ENCODE measurements at regions not wholly inside any gene's neighbourhood (a gene's known extent, or its start where the extent isn't known, plus 50 kb on each side); places are given as distances from the start of the nearest gene placed in this dataset.

DNA sequence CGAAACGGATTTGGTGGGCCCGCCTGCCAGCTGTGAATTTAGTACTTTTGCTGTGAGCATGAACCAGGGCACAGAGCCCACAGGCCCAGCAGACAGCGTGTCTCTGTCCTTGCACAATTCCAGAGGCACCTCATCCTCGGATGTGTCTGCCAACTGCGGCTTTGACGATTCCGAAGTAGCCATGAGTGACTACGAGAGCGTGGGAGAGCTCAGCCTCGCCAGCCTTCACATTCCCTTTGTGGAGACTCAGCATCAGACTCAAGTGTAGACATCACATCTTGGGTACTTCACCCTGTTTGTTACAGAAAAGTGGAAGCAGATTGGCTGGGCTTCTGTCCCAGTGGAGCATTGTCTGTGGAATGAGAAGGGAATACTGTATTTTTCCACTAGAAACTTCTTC lies 78.6 kb upstream of the MTNR1B start:
- H4K91ac ChIP-seq (replicated peaks; ENCODE audit: insufficient read length, low read length): no peak overlapping the region
- H2BK5ac ChIP-seq (ENCODE audit: low read depth, low read length): no peak overlapping the region
- FAIRE-seq (no peak), DNase-seq (ENCODE audit: low read depth in 1 of 2, low spot score in 2 of 2) (no peak)
- H3K79me1 ChIP-seq (ENCODE audit: low read depth, low read length): no peaks in the 10 kb centered on the region
- no peak overlapping the region for H2AFZ ChIP-seq (ENCODE audit: low read length)
- no peaks in the 10 kb centered on the region for H3K9me3 ChIP-seq (ENCODE audit: insufficient read depth in 2 of 2, low read depth in 1 of 2, low read length in 1 of 2)
- H3K14ac ChIP-seq (ENCODE audit: insufficient read length): no peak overlapping the region
- H3K23ac ChIP-seq (ENCODE audit: insufficient read length): no peak overlapping the region
- no peak overlapping the region for H4K5ac ChIP-seq (ENCODE audit: insufficient read length, low read depth, low read length)
- H3K4ac ChIP-seq (replicated peaks; ENCODE audit: insufficient read length, low read depth, low read length): no peak overlapping the region
- H3K9ac ChIP-seq (replicated peaks in 1 of 4; ENCODE audit: extremely low read depth in 1 of 4, low read depth in 3 of 4, low read length in 3 of 4): no peak overlapping the region
- no peaks in the 10 kb centered on the region for H3K23me2 ChIP-seq (ENCODE audit: low read depth, low read length)
- H2BK12ac ChIP-seq (ENCODE audit: low read depth, low read length): no peak overlapping the region
- H2AK5ac ChIP-seq (ENCODE audit: low read depth, low read length): no peak overlapping the region
- 90% methylated on average over 11 of the region's 11 CpGs; no CpG with 5 or more reads in 1 of the 2 experiments for WGBS, 2 experiments (ENCODE audit: extremely low coverage in 1 of 2, insufficient coverage in 1 of 2, insufficient read length in 1 of 2, insufficient replicate concordance in 2 of 2, low coverage in 1 of 2, low lambda C conversion rate in 2 of 2, missing lambda C conversion rate in 1 of 2)
- ChIA-PET CTCF (ENCODE audit: partially characterized antibody) (no interaction called here), POLR2A (ENCODE audit: partially characterized antibody) (interaction anchor here (1.0 kb wide), 1 partner anchor 18 kb away, joined by 3 read pairs; no protein-coding TSS in a partner anchor)
- H3K27ac ChIP-seq (ENCODE audit: low read depth, low read length): 0 out of 2 replicates have a peak overlapping the region, but pooled peaks have one; percentile 5
- no peak overlapping the region for H3K4me2 ChIP-seq (ENCODE audit: insufficient read depth in 1 of 2, low read depth in 2 of 2, low read length in 2 of 2)
- H2BK20ac ChIP-seq (ENCODE audit: low read length): no peak overlapping the region
- no peak overlapping the region for H2BK120ac ChIP-seq (replicated peaks; ENCODE audit: low read depth, low read length)
- TF ChIP-seq EZH2 (IDR thresholded peaks at IDR 0.05; ENCODE audit: low read depth, low read length, severe bottlenecking): no peak
- no peaks in the 10 kb centered on the region for H3K79me2 ChIP-seq (ENCODE audit: control insufficient read depth in 1 of 2, insufficient read depth in 2 of 2, low read length in 2 of 2)
- H3K36me3 ChIP-seq (ENCODE audit: control insufficient read depth in 2 of 4, insufficient read depth in 4 of 4, low read length in 3 of 4): no peaks in the 10 kb centered on the region; a peak in 1 of 8 replicates
- no peaks in the 10 kb centered on the region for H3K4me1 ChIP-seq (replicated peaks in 1 of 4; ENCODE audit: control insufficient read depth in 3 of 4, insufficient read depth in 4 of 4, low read length in 3 of 4)
- H3K27me3 ChIP-seq (replicated peaks in 1 of 4; ENCODE audit: control insufficient read depth in 3 of 4, extremely low read depth in 1 of 4, insufficient read depth in 3 of 4, low read length in 3 of 4): no peaks in the 10 kb centered on the region
- H4K20me1 ChIP-seq (replicated peaks in 1 of 2; ENCODE audit: control insufficient read depth in 1 of 2, insufficient read depth in 2 of 2, low read length in 2 of 2): no peaks in the 10 kb centered on the region
- H3K56ac ChIP-seq (replicated peaks; ENCODE audit: insufficient read length, low read depth, low read length): no peak overlapping the region
- no peak overlapping the region for H3K4me3 ChIP-seq (ENCODE audit: extremely low read depth in 1 of 4, insufficient read depth in 2 of 4, low read depth in 3 of 4, low read length in 4 of 4)
- H4K8ac ChIP-seq (ENCODE audit: extremely low read depth, insufficient read depth, low read length): no peak overlapping the region
- no peak overlapping the region for H2BK15ac ChIP-seq (ENCODE audit: low read length)
- no peak overlapping the region for H3K18ac ChIP-seq (ENCODE audit: extremely low read depth, low read length)
